Stimulated activated naive CD8-positive, alpha-beta T cell treated with anti-CD3 and anti-CD28 coated beads, Interleukin-15, Interleukin-2, amounts not matched to agents 100 ng/mL and 50 ng/mL, for 24 hours (primary cell): ENCODE measurements at regions not wholly inside any gene's neighbourhood (a gene's known extent, or its start where the extent isn't known, plus 50 kb on each side); places are given as distances from the start of the nearest gene placed in this dataset.

Source experiments
- H3K27ac Mint-ChIP-seq: one replicate; pipeline ENCODE4 v1.8.0; 2021; ENCODE audit warnings: mild to moderate bottlenecking, mixed read lengths
- H3K27me3 Mint-ChIP-seq: one replicate; pipeline ENCODE4 v1.8.0; 2021; ENCODE audit warnings: mixed read lengths
- H3K36me3 Mint-ChIP-seq: one replicate; pipeline ENCODE4 v1.8.0; 2021; ENCODE audit warnings: low read depth, mixed read lengths
- H3K4me1 Mint-ChIP-seq: one replicate; pipeline ENCODE4 v1.8.0; 2021; ENCODE audit warnings: low read depth, mixed read lengths
- H3K4me3 Mint-ChIP-seq: one replicate; pipeline ENCODE4 v1.8.0; 2021; ENCODE audit warnings: mild to moderate bottlenecking, mixed read lengths
- H3K9me3 Mint-ChIP-seq: one replicate; pipeline ENCODE4 v1.8.0; 2021; ENCODE audit warnings: mixed read lengths

DNA sequence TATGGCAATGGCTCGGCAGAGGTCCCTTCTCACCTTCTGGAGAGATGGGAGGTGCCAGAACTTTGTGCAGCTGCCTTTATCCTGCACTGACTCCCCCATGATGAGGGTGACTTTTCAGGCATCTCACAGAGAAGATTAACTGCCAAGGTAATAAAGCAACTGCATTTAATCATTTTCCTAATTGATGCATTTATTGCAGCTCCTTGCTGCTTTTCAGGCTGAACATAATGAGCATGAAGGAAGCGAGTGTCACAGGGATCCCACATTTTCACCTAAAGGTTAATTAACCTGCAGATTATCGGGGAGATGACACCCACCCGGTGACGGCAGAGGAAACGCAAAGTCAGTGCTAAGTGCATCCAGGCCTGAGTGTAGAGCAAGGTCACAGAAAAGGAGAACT lies 154.3 kb downstream of the ICE1 start:
- no peaks in the 10 kb centered on the region for H3K4me1 Mint-ChIP-seq
- no peak overlapping the region for H3K27ac Mint-ChIP-seq
- H3K27me3 Mint-ChIP-seq = peaks cover 3% of the 10 kb centered on the region
- no peaks in the 10 kb centered on the region for H3K36me3 Mint-ChIP-seq
- no peak overlapping the region for H3K4me3 Mint-ChIP-seq
- no peaks in the 10 kb centered on the region for H3K9me3 Mint-ChIP-seq

DNA sequence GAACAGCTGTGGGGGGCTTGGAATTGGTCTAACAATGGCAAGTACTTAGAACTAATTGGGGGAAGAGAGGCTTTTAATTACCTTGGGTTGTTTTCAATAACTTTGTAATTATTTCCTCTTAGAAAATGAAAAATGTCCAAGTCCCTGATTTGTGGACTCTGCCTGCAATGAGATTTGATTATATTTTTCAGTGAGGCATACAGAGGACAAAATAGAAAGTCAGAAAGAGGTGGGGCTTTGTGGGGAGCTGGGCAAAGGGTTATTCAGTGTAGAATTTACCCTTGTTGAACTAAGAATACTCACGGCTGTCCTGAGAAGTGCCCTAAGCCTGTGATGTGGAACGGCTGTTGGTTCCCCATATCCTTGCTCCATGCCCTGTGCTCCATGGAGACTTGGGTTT lies 153.0 kb downstream of the ICE1 start:
- Mint-ChIP-seq H3K9me3 (no peaks in the 10 kb centered on the region), H3K4me3 (no peak overlapping the region), H3K36me3 (no peaks in the 10 kb centered on the region), H3K4me1 (no peaks in the 10 kb centered on the region), H3K27me3 (peaks cover 3% of the 10 kb centered on the region), H3K27ac (no peak overlapping the region)

DNA sequence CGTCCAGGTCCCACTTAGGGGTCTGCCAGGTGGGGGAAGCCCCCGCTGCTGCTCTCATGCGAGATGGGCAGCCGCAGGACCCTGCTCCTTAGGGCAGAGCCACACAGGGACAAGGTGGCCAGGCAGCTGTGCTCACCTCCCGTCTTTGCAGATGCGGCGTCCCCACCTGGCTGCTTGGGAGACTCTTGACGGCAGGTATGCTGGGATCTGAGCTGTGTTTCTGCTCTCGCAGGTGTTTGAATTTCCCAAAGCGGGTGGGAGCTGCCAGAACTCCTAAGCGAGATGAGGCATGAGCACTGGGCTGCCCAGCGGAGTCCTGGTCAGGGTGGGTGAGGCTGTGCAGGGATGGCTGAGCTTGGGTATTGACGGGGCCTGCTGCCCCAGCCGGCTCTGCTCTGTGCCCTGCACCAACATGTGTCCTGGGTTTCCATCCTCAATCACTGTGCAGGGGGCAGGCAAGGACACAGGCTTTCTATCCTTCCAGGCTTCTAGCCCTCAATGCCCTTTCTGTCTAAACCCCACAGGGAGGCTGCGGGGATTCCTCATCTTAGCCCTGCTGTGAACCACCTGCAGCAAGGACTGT lies 151.4 kb downstream of the ICE1 start:
- Mint-ChIP-seq H3K27ac (no peak overlapping the region), H3K4me1 (no peaks in the 10 kb centered on the region), H3K36me3 (no peaks in the 10 kb centered on the region), H3K27me3 (peaks cover 3% of the 10 kb centered on the region), H3K9me3 (no peaks in the 10 kb centered on the region), H3K4me3 (no peak overlapping the region)

DNA sequence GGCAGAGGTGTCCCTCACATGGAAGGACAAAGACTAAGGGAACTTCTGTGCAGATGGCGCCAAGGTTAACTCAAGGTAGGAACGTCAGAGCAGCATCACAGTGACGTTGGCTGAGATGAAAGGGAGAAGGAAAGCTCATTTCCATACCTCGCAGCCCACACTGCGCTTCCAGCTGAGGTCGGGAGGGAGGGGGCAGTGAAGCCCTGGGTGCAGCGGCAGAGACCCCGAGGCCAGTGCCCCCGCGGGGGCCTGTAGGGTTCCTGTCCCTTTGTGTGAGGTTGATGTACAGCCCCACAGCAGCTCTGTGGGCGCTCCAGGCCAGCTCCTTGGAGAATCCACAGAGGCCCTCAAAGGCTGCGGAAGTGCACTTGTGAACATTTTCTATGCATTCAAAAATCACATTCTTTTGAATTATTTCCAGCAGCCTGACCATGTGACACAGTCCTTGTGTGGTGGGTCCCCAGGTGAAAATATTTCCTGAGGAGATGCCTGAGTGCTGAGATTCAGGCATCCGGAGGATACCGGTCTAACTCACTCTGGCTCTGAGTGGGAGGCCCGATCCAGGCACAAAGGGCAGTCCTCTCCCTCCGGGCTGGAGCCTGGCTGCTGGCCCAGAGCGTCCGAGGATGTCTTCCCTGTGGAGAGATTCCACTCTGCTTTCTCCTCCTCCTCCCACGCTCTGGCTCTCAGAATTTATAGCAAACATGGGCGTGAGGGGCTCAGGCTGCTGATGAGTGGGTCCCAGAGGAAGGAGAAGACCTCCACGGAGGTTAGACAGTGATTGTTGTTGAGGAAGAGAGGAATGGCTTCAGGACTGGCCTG lies 150.7 kb downstream of the ICE1 start:
- Mint-ChIP-seq H3K4me3 (no peak overlapping the region), H3K27me3 (peaks cover 3% of the 10 kb centered on the region), H3K4me1 (no peaks in the 10 kb centered on the region), H3K9me3 (no peaks in the 10 kb centered on the region), H3K36me3 (no peaks in the 10 kb centered on the region), H3K27ac (no peak overlapping the region)

DNA sequence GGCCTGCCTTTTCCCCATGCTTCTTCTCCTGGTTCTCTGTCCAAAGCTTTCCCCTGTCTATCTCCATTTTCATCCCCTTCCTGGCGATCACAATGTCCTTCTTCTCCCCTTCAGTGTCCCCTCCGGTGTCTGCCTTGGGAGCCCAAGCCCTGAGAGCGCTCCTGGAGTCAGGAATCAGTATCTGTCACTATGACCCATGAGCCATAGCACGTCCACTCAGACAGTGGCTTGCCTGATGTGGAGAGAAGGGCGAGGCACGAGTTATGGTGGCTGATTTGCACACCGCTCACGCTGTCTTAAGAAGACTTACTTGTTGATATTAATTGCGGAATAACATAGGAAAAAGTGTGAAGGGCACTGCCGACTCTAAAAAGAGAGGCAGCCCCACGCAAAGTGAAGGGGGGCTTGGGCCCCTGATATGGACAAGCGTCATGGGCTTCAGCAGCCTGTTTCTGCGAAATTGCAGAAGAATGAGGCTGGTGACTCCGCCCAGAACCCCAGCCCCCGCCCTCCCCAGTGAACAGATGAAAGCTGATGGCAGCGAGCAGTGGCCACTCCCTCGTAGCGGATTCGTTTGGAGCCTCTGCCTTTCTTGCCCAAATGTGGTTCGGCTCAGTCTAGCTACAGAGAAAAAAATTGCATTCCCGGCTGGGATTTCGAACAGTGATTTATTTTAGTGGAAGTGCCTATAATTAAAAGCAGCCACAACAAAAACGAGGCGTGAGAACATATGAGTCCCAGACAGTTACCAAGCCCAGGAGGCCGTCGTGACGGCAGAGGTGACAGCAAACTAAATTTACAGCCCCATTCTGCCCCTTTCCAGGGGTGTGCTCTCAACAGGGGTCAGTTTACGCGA lies 149.8 kb downstream of the ICE1 start:
- H3K9me3 Mint-ChIP-seq = no peaks in the 10 kb centered on the region
- no peaks in the 10 kb centered on the region for H3K36me3 Mint-ChIP-seq
- H3K4me1 Mint-ChIP-seq = no peaks in the 10 kb centered on the region
- no peak overlapping the region for H3K27ac Mint-ChIP-seq
- peaks cover 9% of the 10 kb centered on the region for H3K27me3 Mint-ChIP-seq
- H3K4me3 Mint-ChIP-seq = no peak overlapping the region

DNA sequence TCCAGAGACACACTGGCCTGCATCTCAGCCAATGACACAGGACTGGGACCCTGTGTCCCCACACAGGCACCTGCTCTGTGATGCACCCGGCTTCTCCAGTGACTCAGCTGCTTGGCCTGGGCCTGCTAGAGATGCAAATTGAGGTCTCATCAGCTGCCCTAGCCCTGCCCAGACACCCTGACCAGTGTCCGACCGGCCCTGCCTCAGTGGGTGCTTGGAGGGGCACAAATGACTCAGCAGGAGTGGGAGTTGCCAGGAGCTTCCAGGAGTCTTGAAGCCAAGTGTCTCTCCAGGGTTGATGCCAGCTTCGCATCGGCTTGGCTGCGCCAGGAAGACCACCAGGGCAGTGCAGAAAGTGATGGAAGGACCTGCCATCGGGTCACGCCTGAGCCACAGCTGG lies 148.2 kb downstream of the ICE1 start:
- H3K4me3 Mint-ChIP-seq = no peak overlapping the region

DNA sequence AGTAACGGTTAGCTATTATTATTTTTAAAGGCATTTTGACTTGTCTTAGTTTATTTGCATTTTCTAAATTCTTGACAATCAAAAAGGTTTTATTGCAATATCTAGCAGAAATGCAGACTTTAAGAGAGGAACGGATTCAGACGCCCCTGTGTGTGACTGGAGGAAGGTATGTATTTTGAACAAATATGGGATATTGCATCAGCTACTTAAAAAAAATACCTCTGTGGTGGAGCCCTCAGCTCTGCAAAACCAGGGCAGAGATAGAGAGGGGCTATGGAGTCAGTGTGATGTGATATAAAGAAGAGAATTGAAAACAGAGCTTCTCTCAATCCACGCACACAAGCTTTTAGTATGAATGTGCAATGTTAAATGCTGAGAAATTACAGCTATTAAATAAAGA lies 142.4 kb downstream of the ICE1 start:
- Mint-ChIP-seq H3K4me1 (no peaks in the 10 kb centered on the region), H3K9me3 (no peaks in the 10 kb centered on the region), H3K27ac (no peak overlapping the region), H3K36me3 (no peaks in the 10 kb centered on the region), H3K27me3 (peaks cover 17% of the 10 kb centered on the region), H3K4me3 (no peak overlapping the region)

More for the DNA sequence above, 148.2 kb downstream of the ICE1 start:
- H3K4me1 Mint-ChIP-seq = no peaks in the 10 kb centered on the region
- H3K9me3 Mint-ChIP-seq = no peaks in the 10 kb centered on the region
- peaks cover 6% of the 10 kb centered on the region for H3K27me3 Mint-ChIP-seq
- H3K27ac Mint-ChIP-seq = no peak overlapping the region
- no peaks in the 10 kb centered on the region for H3K36me3 Mint-ChIP-seq

DNA sequence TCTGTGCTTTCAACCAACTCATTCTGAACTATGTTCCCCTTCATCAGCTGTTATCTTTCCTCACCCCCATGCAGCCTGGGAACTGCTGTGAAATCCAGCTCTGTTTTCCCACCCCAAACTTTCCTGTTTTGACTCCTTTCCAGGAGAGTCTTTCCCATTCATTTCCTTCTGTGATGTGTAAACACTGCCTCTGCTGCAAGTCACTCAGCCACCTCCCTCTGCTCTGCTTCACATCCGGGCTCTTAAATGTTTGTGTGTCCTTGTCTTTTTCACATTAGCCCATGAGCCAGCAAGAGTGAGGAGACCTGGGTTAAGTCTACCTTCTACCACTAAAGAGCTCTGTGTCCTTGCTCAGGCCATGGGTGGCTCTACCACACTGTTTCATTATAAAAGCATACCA lies 137.5 kb downstream of the ICE1 start:
- H3K9me3 Mint-ChIP-seq = no peaks in the 10 kb centered on the region
- H3K4me3 Mint-ChIP-seq = no peak overlapping the region
- H3K4me1 Mint-ChIP-seq = no peaks in the 10 kb centered on the region
- H3K27me3 Mint-ChIP-seq = peaks cover 21% of the 10 kb centered on the region
- H3K36me3 Mint-ChIP-seq = no peaks in the 10 kb centered on the region
- H3K27ac Mint-ChIP-seq = no peak overlapping the region

DNA sequence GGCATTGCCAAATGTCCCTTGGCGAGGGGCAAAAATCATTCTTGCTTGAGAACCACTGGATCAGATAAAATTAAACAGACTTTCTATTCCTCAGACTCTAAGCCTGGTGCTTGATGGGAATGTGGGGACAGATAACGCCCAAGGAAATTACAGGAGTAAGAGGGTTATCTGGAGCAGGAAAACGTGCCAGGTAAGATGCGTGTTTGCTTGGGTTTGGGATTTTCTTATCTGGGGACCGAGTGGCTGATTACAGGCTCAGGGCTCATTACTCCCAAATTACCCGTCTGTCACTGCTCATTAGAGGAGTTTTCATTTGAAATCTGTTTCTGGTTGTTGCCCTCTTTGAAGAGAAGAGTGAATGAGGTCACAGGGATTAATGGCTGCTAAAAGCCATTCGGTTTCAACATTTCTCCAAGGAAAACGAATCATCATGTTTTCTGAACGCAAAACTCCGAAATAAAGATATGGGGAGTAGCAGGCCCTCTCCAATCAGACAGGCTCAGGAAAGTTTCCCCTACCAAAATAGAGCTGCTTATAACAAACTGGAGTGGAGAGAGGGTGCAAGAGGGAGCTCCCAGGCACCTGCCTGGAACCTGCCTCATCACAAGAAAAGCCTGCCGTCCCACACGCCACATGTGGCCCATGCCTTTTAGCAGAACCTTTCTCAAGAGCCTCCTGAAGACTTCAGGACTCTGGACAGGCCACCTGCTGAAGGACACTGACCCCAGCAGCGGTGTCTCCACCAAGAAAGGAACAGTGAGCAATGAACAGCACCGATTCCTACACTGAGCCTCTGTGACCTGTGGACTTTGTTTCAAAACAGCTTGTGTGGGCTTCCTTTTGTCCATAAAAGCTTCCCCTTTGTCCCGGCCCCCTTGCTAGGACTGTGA lies 136.4 kb downstream of the ICE1 start:
- Mint-ChIP-seq H3K4me3 (no peak overlapping the region), H3K27ac (no peak overlapping the region), H3K36me3 (no peaks in the 10 kb centered on the region), H3K9me3 (no peaks in the 10 kb centered on the region), H3K4me1 (no peaks in the 10 kb centered on the region), H3K27me3 (peaks cover 18% of the 10 kb centered on the region)

DNA sequence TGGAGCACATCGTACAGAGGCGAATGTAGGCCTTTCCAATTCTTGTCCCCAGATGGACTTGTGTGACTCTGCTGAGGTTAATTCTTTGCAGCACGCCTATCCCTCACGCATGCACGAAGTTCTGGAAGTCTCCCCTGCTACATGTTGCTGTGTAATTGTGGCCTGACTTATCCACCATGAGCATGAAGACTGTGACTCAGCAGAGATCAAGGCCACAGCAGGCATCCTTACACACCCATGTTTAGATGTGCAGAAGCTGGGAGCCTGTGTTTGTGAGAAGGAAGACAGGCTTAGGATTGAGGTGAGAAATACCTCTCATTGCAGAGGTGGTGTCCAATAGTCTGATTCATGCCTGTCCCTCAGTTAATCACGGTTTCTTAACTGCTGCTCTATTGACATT lies 135.6 kb downstream of the ICE1 start:
- no peak overlapping the region for H3K27ac Mint-ChIP-seq
- H3K27me3 Mint-ChIP-seq = peaks cover 18% of the 10 kb centered on the region
- H3K4me3 Mint-ChIP-seq = no peak overlapping the region
- no peaks in the 10 kb centered on the region for H3K36me3 Mint-ChIP-seq
- H3K9me3 Mint-ChIP-seq = no peaks in the 10 kb centered on the region
- no peaks in the 10 kb centered on the region for H3K4me1 Mint-ChIP-seq

DNA sequence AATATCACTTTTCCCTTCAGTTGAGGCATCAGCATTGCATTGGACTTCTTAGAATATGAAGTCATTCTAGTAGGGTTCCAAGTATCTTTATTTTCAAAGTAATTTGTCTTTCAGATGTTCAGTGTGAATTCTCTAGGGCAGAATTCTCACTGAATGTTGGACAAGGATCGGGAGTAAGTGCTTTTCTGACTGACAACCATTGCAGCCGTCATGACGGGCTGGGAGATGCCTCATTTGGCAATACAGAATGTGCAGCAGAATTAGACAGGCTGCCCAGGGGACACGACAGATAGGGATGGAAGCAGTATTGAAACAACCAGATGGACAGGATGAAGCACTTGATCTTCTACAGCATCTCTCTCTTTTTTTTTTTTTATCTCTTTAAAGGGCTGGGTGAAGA lies 129.0 kb downstream of the ICE1 start:
- Mint-ChIP-seq H3K4me1 (no peaks in the 10 kb centered on the region), H3K36me3 (no peaks in the 10 kb centered on the region), H3K9me3 (peaks cover 9% of the 10 kb centered on the region), H3K27me3 (peaks cover 18% of the 10 kb centered on the region), H3K4me3 (no peak overlapping the region), H3K27ac (no peak overlapping the region)

DNA sequence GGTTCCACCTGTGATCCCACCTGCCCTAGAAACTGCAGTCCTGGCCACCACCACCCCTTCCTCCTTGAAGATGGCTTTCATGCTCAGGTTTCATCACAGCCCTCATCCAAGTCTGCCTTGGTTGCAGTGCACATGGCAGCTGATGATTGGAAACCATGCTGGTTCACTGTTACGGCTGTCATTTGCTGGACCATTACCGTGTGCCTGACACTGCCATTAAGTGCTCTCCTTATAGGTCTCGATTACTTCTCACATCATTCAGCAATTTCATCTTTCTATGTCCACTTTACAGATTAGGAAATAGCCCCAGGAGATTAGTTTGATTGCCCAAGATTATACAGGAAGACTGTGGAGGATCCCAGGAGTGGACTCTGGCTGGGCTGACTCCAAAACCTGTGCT lies 123.9 kb downstream of the ICE1 start:
- Mint-ChIP-seq H3K4me3 (no peak overlapping the region), H3K36me3 (no peaks in the 10 kb centered on the region), H3K27me3 (peaks cover 22% of the 10 kb centered on the region), H3K9me3 (peaks cover 9% of the 10 kb centered on the region), H3K4me1 (no peaks in the 10 kb centered on the region), H3K27ac (no peak overlapping the region)

DNA sequence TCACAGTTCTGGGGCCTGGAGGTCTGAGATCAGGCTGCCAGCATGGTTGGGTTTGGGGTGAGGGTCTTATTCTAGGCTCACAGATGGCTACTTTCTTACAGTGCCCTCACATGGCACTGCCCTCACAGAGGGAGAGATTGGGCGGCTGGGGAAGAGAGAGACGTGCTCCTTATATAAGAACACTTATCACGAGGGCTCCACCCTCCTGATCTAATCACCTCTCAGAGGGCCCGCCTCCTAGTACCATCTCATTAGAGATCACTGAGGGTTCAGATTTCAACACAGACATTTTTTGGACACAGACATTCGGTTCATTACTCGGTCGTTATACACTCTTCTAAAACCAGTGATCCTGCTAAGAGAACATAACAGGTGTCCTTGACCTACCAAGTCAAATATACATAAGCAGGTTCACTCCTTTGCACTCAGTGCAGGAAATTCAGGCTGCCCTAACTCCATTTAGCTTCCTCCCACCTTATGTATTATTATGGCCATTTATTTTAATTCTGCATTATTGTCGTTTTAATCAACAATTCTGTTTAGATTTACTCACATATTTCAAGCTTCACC lies 121.7 kb downstream of the ICE1 start:
- Mint-ChIP-seq H3K36me3 (no peaks in the 10 kb centered on the region), H3K27ac (no peak overlapping the region), H3K4me1 (no peaks in the 10 kb centered on the region), H3K27me3 (peaks cover 22% of the 10 kb centered on the region), H3K4me3 (no peak overlapping the region), H3K9me3 (peaks cover 15% of the 10 kb centered on the region)

DNA sequence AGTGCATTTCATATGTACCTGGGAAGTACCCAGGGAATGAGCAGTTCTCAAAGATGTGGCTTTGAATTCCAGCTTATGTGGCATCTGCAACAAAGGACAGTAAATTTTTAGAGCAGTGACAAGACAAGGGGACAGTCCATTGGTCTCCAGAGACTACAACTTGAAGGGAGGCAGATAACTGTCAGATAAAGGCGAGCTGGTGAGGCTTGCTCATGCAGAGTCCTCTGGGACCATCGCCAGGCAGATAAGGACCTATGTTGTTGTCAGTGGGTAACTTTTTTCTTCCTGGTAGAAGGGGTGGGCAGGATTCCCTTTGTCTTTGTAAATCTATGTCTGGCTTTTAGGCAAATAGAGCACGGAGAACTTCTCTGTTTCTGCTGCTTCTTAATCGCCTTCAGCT lies 120.2 kb downstream of the ICE1 start:
- Mint-ChIP-seq H3K9me3 (peaks cover 7% of the 10 kb centered on the region), H3K27me3 (peaks cover 19% of the 10 kb centered on the region), H3K36me3 (no peaks in the 10 kb centered on the region), H3K4me1 (no peaks in the 10 kb centered on the region), H3K4me3 (no peak overlapping the region), H3K27ac (no peak overlapping the region)
